ENCODE measurements at regions not wholly inside any gene's neighbourhood (a gene's known extent, or its start where the extent isn't known, plus 50 kb on each side); places are given as distances from the start of the nearest gene placed in this dataset.

DNA sequence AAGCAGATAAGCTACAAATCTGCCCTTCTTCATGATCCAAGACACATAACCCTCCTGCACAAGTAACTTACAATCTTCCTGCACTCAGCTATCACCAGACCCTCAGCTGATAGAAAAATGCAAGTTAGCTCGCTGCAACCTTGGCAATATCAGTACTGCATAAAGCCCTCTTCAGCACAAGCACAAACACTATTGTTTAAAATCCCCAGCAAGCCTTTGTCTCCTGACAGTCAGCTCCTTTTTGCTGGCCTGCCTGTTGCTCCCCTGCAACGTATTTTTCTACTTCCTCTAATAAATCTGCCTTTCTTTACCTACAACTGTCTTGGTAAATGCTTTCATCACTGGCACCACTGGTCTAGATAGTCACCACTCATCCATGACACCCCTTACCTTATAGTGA lies 59.8 kb downstream of the BAMBI start:
- TF ChIP-seq, protein P1, sequence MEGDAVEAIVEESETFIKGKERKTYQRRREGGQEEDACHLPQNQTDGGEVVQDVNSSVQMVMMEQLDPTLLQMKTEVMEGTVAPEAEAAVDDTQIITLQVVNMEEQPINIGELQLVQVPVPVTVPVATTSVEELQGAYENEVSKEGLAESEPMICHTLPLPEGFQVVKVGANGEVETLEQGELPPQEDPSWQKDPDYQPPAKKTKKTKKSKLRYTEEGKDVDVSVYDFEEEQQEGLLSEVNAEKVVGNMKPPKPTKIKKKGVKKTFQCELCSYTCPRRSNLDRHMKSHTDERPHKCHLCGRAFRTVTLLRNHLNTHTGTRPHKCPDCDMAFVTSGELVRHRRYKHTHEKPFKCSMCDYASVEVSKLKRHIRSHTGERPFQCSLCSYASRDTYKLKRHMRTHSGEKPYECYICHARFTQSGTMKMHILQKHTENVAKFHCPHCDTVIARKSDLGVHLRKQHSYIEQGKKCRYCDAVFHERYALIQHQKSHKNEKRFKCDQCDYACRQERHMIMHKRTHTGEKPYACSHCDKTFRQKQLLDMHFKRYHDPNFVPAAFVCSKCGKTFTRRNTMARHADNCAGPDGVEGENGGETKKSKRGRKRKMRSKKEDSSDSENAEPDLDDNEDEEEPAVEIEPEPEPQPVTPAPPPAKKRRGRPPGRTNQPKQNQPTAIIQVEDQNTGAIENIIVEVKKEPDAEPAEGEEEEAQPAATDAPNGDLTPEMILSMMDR (IDR thresholded peaks at IDR 0.05), result no peak
- TF ChIP-seq TCF7L2 (IDR thresholded peaks at IDR 0.05; ENCODE audit: low read depth, low read length) (no peak), POLR2AphosphoS5 (IDR thresholded peaks at IDR 0.05; ENCODE audit: low read depth, low read length) (no peak), SIN3A (IDR thresholded peaks at IDR 0.05; ENCODE audit: borderline replicate concordance, insufficient read depth, low read depth, low read length) (no peak)
- TF ChIP-seq, protein P2, sequence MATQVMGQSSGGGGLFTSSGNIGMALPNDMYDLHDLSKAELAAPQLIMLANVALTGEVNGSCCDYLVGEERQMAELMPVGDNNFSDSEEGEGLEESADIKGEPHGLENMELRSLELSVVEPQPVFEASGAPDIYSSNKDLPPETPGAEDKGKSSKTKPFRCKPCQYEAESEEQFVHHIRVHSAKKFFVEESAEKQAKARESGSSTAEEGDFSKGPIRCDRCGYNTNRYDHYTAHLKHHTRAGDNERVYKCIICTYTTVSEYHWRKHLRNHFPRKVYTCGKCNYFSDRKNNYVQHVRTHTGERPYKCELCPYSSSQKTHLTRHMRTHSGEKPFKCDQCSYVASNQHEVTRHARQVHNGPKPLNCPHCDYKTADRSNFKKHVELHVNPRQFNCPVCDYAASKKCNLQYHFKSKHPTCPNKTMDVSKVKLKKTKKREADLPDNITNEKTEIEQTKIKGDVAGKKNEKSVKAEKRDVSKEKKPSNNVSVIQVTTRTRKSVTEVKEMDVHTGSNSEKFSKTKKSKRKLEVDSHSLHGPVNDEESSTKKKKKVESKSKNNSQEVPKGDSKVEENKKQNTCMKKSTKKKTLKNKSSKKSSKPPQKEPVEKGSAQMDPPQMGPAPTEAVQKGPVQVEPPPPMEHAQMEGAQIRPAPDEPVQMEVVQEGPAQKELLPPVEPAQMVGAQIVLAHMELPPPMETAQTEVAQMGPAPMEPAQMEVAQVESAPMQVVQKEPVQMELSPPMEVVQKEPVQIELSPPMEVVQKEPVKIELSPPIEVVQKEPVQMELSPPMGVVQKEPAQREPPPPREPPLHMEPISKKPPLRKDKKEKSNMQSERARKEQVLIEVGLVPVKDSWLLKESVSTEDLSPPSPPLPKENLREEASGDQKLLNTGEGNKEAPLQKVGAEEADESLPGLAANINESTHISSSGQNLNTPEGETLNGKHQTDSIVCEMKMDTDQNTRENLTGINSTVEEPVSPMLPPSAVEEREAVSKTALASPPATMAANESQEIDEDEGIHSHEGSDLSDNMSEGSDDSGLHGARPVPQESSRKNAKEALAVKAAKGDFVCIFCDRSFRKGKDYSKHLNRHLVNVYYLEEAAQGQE (IDR thresholded peaks at IDR 0.05; ENCODE audit: insufficient read depth in 1 of 2, low read depth in 2 of 2, low read length in 1 of 2), result no peak

All from Panc1 (cell line).